AG20443 (cell line): ENCODE measurements at regions not wholly inside any gene's neighbourhood (a gene's known extent, or its start where the extent isn't known, plus 50 kb on each side); places are given as distances from the start of the nearest gene placed in this dataset.

ENCODE experiments used
- DNase-seq: peaks from one replicate; pipeline ENCODE4 v3.0.0; 2012; ENCODE audit warnings: low spot score, mixed read lengths

- DNase-seq: no peak
Measured at GRCh38 chr2:46813020-46813415, 102.6 kb downstream of the MCFD2 start.
